RKO (cell line): ENCODE measurements at regions not wholly inside any gene's neighbourhood (a gene's known extent, or its start where the extent isn't known, plus 50 kb on each side); places are given as distances from the start of the nearest gene placed in this dataset.

ENCODE experiments used
- DNase-seq: peaks from one replicate; pipeline ENCODE4 v3.0.0-alpha.2; 2016; ENCODE audit warnings: low spot score

DNA sequence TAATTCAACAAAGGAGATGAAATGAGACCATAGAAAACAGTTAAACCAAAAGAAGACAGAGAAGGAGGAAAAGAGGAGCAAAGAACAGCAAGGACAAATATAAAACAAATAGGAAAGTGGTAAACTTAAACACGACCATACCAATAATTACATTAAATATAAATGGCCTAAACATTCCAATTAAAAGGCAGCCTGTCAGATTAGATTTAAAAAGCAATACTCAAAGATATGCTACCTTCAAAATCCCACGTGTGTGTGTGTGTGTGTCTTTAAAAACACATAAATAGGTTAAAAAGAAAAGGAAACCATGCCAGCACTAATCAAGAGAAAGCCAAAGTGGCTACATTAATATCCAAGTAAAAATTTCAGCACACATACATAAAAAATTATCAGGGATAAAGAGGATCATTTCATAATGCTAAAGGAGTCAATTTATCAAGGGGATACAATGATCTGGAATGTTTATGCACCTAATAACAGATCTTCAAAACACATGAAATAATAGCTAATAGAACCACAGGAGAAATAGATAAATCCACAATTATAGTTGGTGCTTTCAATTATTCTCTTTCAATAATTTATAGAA, 355.7 kb upstream of the POU3F1 start:
- DNase-seq = no peak

DNA sequence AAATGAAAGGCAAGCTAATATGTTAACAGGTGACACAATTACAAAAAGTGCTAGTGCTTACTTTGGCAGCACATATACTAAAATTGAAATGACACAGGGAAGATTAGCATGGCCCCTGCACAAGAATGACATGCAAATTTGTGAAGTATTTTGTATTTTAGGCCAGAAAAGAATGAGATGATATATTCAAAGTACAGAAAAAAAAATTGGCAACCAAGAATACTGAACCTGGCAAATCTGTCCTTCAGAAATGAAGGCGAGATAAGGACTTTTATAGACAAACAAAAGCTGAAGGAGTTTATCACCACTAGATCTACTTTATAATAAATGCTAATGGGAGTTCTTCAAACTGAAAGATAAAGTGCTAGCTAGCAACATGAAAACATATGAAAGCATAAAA, 350.0 kb upstream of the POU3F1 start:
- no peak for DNase-seq

DNA sequence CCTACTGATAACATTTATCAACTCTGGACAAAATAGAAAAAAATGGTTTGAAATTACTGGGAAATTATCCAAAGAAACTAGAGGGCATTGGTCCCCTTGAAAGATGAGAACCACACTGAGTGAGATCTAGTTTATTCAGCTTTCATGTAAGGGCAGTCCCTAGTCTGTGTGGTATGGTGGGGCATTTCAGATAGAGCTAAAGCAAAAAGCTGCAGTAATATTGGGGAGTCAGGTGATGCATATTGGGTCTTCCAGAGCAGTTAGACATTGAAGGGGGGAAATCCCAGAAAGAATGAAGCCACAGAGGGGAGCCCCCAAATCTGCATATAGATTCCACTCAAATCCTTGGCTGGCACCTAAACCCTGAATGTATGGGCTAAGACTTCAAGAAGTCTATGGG, 347.7 kb upstream of the POU3F1 start:
- DNase-seq = no peak

DNA sequence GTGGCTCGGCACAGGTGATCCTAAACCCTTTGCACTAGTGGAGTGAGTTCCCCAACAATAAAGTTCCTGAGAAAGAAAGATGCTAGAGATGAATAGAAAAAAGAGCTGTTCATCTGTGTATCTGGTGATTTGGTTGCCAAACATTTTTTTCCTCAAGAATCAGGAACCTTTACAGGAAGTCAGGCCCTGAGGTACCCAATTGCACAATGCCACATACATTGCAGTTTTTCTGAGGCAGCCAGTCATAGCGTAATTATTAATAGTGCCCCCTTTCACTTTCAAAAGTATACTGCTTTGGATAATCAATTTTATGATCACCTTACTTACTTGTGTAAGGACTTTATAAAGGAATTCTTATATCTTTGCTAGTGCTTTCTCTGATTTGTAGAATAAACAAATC, 346.3 kb upstream of the POU3F1 start:
- no peak for DNase-seq

DNA sequence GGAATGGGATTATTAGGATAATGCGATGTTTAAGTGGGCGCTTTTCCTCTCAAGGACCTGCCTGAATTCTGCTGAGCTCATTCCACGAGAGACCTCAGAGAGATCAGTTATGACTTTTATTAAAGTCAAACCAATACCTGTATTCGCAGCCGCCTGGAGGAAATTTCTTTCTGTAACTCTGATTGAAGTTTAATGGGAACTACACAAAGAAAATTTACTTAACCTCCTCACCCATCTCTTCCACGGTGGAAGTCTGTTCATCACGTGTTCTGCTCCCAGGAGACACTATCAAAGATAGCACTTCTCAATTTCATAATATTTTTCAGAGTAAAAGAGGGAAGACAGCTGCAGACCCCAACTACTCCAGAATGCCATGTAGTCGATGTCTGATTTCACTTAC, 334.7 kb upstream of the POU3F1 start:
- no peak for DNase-seq

DNA sequence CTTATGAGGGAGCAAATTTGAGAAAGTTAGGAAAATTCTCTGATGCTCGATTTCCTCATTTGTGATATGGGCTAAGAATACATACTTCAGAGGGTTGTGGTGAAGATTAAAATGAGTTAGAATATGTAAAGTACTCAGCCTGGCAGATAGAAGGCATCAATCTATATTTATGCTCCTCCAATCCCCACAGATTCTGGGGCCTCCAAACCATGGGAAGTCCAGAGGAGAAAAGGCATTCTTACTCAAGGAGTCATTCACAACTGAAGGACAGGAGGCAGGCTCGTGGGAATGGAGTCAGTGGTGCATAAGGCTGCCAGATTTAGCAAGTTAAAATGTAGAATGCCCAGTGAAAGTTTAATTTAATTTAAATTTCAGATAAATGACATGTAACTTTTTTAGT, 330.0 kb upstream of the POU3F1 start:
- DNase-seq = no peak

DNA sequence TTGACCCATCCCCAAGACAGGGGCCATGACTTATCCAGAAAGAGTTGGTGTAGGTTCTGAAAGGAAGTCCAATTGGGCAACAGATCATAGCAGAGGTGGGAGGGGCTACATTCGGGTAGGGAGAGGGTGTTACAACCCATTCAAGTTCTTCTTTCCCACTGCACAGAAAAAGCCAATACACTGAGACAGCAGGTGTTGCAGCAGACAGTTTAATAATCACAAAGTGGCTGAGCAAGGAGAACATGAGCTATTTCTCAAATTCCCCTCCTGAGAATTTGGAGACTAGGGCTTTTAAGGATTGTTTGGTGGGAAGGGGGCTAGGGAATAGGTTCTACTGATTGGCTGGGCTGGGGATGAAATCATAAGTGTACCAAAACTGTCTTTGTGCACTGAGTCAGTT, 328.4 kb upstream of the POU3F1 start:
- DNase-seq = no peak

DNA sequence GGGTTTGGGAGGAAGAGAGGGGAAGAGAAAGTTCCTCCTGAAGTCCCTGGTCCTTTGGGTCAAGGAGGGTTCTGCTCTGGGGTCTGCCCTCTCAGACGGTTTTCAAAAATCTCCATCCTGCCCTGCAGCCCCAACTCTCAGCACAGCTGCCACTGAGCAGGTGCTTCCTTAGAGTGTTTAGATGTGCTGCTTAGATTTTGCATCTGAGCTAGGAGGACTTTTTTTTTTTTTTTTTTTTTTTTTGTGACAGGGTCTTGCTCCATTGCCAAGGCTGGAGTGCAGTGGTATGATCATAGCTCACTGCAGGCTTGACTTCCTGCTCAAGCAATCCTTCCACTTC, 324.9 kb upstream of the POU3F1 start:
- no peak for DNase-seq

DNA sequence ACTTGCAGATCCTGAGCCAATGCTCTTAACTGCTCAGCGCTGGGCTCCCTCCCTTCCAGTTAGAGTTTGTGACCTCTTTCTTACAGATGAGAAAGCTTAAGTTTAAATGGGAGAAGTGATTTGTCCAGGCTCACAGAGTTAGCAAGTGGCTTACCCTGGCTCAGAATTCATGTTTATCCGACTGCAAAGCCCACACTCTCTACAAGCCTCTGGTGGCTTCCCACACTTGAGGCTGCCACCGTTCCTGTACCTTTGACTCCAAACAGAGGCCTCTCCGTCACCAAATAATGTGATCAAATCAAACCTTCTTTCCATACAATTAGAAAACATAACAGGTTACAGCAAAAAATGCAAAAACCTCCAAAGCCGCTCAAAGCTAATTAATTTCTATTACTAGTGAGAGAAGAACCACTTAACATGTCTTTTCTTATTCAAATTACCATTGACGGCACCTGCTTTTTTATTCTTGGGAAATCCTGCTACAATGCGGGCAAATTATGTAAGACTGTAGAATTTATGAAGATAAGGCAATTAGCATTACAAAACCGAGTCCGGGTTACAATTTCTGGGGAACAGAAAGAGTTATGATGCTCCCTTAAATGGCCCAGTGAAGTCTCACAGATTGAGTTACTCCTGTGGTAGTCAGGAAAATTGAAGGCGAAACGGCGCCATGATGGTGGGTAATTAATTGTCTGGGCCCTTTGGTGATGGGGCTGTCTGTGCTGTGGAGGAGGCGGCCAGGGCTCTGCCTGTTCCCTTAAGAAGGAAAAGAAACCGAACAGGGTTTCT, 324.3 kb upstream of the POU3F1 start:
- no peak for DNase-seq

DNA sequence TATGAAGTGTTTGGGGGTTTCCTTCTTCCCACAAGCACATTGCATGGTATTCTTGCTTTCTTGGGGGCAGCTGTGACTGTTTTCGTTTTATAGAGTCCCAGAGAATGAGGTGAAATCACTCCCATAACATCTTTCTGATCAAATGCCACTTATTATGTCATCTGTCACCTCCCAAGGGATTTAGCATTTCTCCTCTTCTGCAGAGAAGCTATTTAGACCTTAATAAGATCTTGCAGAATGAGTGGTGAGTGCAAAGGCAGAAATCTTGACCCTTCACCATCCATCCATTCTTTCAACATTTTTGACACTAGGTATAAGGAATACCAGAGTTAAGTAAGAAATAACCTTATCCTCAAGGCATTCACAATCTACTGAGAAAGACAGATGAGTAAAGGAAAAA, 318.6 kb upstream of the POU3F1 start:
- DNase-seq = no peak

DNA sequence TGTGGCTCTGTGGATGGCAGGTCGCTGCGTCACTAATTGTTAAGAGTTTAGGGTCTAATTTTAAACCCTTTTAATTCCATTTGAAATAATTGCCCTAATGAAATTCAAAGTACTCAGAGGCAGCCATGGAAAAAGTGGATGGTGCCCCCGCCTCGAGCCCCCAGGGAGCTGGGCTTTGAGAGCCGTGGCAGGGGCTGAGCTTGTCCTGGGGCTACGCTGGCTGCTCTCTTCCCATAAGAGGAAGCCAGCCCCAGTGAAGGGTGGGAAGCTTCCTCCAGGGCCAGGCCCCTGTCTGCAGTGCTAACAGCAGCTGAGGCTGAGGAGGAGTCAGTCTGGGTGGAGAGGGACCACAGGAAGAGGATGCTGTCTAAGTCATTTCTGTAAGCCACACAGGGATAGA, 315.0 kb upstream of the POU3F1 start:
- no peak for DNase-seq

DNA sequence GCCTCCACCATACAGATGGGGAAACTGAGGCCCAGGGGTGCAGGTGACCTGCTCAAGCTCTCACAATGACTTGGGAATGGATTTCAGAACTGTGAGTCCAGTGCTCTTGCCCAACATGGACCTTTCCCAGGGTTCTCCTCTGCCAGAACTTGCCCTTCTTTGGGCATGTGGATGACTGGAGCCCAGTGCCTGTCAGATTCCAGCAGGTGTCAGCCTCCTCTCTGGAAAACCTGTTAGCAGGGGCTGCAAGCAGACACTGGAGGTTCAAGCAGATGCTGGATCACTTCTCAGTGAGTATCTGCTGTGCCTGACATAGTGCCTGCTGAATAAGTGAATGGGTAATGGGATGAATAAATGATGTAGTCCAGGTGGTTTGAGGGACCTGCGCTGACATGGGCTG, 314.2 kb upstream of the POU3F1 start:
- DNase-seq = no peak

DNA sequence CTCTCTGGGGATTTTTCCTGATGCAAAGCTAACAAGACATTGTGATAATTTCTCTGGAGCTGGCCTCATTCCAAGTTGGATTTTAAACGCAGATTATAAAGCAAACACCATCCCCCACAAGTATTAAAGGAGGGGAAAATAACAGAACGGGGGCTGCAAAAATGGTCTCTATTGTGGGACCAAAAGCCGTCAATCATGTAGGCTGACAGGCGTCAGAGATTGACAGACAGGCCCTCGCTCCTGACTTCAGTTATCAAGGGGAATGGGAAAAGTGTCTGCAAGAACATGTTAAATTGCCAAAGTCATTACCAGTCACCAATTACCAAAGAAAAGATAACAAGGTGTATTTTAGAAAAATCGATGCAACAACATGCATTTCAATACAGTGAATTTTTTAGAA, 307.4 kb upstream of the POU3F1 start:
- DNase-seq = no peak

DNA sequence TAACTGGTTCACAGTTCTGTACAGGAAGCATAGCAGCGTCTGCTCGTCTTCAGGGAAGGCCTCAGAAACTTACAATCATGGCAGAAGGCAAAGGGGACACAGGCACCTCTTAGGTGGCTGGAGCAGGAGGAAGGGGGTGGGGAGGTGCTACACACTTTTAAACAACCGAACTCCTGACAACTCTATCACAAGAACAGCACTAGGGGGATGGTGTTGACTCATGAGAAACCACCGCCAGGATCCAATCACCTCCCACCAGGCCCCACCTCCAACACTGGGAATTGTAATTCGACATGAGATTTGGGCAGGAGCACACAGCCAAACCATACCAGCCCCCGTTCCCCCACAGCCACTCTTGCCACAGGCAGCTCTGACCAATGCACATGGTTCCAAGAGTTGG, 306.3 kb upstream of the POU3F1 start:
- no peak for DNase-seq

DNA sequence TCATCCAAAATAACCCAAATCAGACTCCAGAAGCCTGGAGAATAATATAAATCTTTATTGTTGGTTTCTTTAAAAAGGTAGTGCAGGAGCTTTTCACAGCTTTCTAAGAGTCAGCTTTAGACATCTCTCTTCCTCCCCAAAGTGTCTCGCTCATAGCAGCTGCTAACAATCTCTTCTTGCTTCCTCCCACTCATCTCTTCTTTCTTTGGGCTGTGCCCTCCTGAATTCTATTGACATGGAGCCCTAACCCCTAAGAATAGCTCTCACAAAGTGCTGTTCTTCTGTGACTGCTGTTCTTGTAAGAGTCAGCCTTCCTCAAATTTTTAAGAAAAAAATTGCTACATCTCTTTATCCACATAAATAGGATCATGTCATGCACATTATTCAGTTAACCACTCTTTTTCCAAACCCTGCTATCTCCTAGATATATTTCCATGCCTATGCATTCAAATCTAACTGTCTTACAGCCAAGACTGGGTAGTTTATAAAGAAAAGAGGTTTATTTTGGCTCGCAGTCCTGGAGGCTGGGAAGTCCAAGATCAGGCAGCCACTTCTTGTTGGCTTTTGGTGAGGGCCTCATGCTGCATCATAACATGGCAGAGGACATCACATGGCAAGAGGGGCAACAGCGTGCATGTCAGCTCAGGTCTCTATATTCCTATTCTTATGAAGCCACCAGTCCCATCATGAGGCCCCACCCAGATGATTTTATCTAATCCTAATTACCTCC, 301.0 kb upstream of the POU3F1 start:
- no peak for DNase-seq

DNA sequence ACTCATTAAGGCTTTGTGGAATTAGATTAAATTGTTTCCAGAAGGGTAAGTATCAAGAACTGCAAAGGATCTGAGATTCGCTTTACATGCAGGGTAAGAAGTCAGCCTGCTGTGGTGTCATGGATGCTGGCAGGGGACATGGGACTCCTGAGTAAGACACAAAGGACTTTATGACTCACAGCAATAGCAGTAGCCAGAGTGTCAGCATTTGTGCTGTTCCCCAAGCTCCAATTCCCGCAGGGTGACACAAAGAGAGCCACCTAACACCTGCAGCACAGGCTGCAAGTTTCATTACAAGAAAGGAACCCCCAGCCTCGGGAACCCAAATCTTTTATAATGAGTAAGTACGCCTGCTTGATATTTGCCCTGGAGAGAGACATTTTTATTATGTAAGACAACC, 298.1 kb upstream of the POU3F1 start:
- DNase-seq = no peak

DNA sequence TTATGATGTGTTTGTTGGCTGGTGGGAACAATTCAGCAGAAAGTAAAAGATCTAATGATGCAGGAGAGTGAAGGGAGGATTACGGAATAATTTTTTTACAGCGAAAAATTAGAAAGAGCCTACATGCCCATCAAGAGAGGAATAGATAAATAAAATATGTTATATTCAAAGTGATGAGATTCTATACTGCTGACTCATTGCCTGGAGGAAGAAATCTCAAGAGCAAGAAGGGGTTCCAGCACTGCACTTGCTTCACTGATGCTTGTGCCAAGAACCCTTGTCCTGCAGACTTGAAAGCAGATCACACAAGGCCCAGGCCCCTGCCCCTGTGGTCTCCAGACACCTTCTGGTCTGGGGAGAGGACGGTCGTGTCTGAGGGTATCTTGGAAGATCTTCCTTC, 295.1 kb upstream of the POU3F1 start:
- DNase-seq = no peak

DNA sequence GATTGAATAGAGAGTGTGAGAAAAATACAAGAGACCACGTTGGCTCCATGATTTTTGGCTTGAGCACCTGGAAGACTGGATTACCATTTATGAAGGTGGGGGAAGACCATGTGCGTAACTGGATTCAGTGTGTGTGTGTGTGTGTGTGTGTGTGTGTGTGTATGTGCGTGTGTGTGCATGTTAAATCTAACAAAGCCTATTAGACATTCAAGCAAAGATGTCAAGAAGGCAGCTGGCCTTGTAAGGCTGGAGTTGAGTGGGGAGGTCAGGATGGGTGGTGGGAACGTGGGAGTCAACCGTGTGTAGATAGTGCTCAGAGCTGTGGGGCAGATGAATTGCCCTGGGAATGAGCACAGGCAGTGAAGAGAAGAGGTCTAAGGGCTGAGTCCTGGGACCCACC, 293.8 kb upstream of the POU3F1 start:
- no peak for DNase-seq

DNA sequence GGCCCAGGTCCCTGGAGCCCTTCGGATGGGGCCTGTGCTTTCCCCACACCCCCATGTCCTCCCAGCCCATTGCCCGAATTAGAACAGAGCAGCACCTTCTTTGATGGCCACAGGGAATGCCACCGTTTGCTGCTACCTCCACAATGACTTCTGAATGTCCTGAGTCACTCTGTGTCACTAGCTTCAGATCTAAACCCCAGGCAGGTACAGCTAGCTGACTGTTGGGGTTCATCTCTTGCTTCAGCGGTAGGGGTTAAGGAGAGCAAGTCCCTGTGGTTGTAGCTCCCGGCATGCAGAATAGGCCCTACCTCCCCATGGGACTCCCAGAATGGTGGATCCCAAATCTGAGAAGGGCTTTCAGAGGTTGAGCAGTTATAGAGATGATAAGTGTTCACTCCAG, 291.1 kb upstream of the POU3F1 start:
- no peak for DNase-seq

DNA sequence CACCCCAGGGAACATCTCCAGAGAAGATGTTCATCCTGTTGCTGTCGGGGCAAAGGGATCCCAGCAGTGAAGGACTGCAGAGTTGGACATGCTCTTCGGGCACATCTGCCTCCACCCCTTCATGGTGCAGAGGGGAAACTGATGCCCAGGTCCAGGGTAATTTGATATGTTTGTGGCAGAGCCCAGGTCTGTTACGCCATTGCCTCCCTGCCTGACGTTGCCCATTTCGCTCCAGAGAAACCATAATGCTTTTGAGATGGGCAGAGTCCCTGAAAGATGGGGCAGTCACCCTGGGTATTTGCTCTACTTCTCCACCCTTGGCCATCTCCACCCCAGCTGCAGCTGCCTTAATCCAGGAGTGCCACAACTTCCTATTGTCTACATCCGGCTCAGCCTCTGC, 290.4 kb upstream of the POU3F1 start:
- no peak for DNase-seq

DNA sequence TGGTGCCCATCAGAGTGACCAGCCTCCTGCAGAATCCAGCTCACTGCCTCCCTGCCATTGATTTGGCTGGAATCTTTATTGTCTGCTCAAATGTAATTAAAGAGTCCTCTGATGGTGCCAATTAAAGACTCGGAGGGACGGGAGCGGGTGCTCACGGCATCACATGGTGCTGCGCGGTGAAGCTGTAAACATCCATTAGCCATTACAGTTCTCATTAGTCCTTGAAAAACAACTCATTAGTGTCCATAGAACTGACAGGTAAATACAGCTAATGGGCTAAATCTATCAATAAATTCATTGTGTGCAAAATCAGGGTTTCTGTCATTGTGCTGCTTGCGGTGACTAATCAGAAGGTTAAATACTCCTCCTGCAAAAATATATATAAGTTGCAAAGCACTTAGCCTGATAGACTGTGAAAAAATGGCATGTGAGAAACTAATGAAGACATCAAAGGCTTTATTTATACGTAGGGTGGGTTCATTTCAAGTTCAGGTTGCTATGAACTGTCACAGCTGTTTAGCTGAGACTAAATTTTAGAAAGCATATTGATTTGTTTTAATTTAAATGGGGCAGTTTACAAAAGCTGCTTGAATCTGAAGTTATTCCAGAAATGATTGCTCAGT, 289.8 kb upstream of the POU3F1 start:
- no peak for DNase-seq

DNA sequence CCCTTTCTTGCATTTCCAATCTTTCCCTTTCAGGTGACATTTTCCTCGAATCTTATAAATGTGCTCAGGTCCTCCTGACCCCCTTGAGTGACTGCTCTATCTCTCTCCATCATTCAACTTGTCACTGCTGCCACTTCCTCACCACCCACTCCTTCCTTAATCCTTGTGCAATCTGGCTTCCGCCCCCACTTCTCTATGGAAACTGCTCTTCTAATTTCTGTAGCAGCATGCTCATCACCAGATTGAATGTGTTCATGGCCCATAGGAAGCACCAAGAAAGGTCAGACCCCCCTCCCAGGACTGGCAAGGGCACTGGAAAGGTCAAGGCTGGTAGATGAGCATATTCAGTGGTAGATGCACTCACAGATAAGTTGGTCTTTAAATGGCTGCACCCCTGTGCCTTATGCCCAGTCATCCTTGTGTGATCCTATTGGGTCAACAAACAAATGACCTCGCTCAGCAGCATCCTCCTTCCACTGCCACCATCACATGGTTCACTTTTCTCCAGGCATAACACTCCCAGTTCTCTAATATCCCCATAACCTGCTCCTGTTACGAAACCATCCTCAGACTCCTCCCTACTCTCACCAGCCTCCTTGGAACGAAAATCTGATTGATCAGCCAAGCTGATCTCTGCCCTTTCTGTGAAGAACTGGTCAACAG, 288.5 kb upstream of the POU3F1 start:
- DNase-seq = no peak
